GM18519 (cell line): ENCODE measurements at regions not wholly inside any gene's neighbourhood (a gene's known extent, or its start where the extent isn't known, plus 50 kb on each side); places are given as distances from the start of the nearest gene placed in this dataset.

Experiments used
- ATAC-seq: cut with Tn5 transposase; IDR thresholded peaks from one replicate; pipeline ENCODE4 v1.9.1; 2021; ENCODE audit warnings: mild to moderate bottlenecking, moderate library complexity; ENCODE audit not compliant: unreplicated experiment, low FRiP score

- no peak for ATAC-seq
These were observed 76.4 kb downstream of the CXXC4 start for GRCh38 chr4:104418286-104418685.

GRCh38 chr4:104417357-104417882 lies 77.3 kb downstream of the CXXC4 start:
- ATAC-seq = no peak

DNA sequence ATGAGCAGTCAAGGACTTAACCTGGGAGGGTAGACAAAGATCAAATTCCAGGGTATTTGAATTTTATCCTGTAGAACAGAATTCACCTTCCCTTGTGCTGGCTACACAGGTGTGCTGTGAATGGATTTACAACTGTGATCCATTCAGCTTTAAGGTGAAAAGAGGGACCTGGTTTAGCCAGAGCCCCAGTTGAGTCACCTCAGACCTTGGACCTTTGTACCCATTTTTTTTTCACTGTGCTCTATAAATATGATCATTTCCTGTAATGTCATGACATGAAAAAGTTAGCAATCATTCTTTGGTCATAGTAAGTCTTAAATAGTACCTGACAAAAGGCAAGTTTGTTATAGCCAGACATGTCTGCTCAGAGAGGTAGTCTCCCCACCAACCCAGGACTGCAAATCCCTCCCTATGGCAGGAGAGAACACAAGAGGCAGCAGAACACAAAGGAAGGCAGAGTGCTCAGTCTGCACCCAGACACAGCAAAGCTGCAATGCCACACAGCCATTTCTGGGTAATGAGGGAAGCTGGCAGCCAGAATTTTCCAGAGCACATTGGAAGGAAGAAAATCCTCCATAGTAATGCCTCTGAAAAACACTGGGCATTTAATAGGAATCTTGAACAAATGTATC lies 77.9 kb downstream of the CXXC4 start:
- no peak for ATAC-seq

DNA sequence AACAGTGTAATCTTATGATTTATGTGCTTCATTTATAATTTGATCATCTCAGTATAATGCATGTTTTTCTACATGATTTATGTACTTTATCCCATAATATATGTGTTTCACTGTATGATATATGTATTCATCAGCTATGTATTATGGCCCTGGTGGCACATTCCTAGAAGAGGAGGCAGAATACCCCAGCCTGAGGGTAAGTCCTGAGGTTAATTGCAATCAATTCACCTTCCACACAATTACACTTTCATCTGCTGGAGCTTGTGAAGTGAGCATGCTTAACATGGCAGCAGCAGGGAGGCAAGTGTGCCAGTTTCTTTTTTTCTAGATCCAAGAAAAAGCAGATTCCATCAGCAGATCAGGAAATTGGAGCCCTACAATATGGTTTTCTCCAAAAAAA lies 81.2 kb downstream of the CXXC4 start:
- ATAC-seq = no peak

GRCh38 chr4:104412344-104412743 lies 82.3 kb downstream of the CXXC4 start:
- ATAC-seq = no peak

- no peak for ATAC-seq
These were observed 83.2 kb downstream of the CXXC4 start for GRCh38 chr4:104411502-104411901.

DNA sequence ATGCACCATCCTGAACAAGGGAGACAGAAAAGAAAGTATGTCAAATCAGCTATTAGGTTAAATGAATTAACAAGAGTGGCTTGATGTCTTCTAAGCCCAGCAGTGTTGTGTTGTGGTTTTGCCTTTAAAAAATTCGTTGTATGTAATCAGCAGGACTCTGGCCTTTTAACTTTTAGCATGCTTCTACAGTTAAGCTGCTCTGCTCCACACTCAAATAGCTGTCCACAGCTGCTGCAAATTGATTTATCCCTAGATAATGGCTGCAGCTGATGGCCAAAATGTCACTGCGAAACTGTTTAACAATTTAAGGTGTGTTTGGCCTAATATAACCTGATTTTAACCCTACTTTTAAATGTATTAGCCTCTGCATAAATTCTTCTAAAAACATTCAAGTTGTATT lies 85.8 kb downstream of the CXXC4 start:
- ATAC-seq = no peak

GRCh38 chr4:104404361-104404760 lies 90.3 kb downstream of the CXXC4 start:
- no peak for ATAC-seq

DNA sequence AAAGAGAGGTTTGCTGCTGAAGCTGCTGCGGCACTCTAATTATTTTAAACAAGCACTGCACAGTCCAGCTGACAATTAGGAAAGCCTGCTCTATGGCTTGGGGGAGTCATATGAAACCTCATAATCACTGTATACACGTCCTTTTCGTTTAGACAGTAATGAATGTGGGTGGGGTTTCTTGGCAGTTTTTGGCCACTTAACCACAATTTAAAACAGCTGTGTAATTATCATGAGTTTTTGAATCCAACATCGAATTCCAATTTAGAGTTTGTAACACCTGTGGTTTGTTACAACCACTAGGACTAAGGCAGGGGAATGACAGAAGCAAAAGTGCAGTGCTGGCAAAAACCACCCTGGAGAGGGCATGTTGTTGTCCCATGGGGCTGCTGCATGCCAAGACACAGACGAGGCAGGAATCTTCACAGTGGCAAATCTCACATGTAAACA lies 99.5 kb downstream of the CXXC4 start:
- ATAC-seq = no peak

- ATAC-seq = no peak
These were observed 100.1 kb downstream of the CXXC4 start for GRCh38 chr4:104394406-104395167.

- no peak for ATAC-seq
These were observed 100.9 kb downstream of the CXXC4 start for GRCh38 chr4:104393655-104394324.

DNA sequence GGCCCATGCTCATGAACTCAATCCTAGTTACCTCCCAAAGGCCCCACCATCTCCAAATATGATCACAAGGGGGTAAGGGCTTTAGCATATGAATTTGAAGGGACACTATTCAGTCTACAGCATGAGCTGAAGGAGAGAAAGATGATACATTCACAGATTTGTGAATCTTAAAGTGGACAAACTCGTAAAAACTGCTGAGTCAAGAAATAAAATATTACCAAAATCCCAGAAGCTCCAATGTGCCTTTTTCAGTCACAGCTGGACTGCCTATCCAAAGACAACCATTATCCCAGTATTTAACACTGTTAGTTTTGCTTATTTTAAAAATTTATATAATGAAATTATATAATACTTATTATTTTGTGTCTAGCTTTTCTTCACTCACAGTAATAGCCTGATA lies 109.0 kb downstream of the CXXC4 start:
- no peak for ATAC-seq

- ATAC-seq = no peak
These were observed 111.7 kb downstream of the CXXC4 start for GRCh38 chr4:104382961-104383360.

GRCh38 chr4:104381729-104382128 lies 113.0 kb downstream of the CXXC4 start:
- no peak for ATAC-seq

- no peak for ATAC-seq
These were observed 129.1 kb downstream of the CXXC4 start for GRCh38 chr4:104365618-104366017.

- no peak for ATAC-seq
These were observed 141.2 kb downstream of the CXXC4 start for GRCh38 chr4:104353481-104353880.

DNA sequence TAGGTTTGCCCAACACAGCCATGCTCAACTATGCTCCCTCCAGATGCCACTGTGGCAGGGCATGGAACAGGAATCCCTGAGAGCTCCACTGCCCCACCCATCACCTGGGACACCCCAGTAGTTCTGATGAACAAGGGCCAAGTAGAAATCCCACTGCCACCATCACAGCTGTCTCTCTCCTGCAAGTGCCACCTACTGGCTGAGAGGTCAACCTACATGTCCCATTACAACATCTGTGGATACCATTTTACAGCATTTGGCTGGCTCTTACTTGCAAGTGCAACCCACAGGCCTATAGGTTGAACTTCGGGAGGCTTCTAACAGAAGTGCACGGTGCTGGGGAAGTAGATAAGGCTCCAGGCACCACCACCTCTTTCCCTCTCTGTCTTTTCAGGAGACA lies 142.5 kb downstream of the CXXC4 start:
- no peak for ATAC-seq

- no peak for ATAC-seq
These were observed 143.0 kb downstream of the CXXC4 start for GRCh38 chr4:104351706-104352105.

GRCh38 chr4:104345598-104346242 lies 149.0 kb downstream of the CXXC4 start:
- no peak for ATAC-seq

DNA sequence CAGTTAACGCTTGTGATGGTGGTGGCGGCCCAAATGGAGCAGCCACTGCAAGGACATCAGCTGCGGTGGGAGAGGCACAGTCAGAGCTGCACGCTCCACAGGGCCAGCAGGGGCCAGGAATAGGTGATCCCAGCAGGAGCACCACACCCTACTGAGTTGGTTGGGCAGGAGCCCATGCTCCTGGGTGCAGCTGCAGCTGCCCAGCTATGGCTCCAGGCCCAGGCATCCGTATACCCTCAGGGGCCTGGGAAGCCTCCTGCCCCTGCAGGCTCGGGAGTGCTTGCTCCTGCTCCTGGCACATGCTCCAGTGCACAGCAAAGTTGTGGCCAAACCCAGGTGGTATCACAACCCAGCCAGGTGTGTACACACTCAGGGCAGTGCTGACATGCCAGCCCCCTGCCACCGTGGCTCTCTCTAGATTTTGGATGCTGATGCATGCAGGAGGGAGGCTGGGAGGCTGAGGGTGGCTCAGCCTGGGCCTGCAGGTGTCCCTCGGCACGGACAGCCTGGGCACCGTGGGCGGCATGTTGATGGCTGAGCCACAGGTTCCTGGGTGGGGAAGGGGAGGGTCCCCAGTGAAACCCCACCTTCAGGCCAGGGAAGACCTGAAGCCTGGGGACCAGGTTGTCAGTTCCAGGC lies 150.2 kb downstream of the CXXC4 start:
- no peak for ATAC-seq
